Stimulated activated CD4-positive, alpha-beta T cell treated with anti-CD3 and anti-CD28 coated beads, Interleukin-4, amount 100 ng/mL, for 48 hours (primary cell): ENCODE measurements at regions not wholly inside any gene's neighbourhood (a gene's known extent, or its start where the extent isn't known, plus 50 kb on each side); places are given as distances from the start of the nearest gene placed in this dataset.

Experiments
- DNase-seq, 2 donors: peaks; one replicate each; pipeline ENCODE4 v3.0.0-alpha.2; 2020; ENCODE audit warnings: low read depth in 2 of 2

- no peak for DNase-seq
These were observed 209.9 kb downstream of the COL4A1 start for GRCh38 chr13:110097013-110097412.

GRCh38 chr13:110092831-110093247 is 214.1 kb downstream of the COL4A1 start:
- DNase-seq = no peak

GRCh38 chr13:110089815-110090214 is 217.1 kb downstream of the COL4A1 start:
- no peak for DNase-seq

GRCh38 chr13:110089100-110089499 is 217.9 kb downstream of the COL4A1 start:
- no peak for DNase-seq

GRCh38 chr13:110073982-110074381 is 233.0 kb downstream of the COL4A1 start:
- no peak for DNase-seq

- DNase-seq = no peak
These were observed 236.3 kb downstream of the COL4A1 start for GRCh38 chr13:110070511-110071120.

GRCh38 chr13:110070046-110070445 is 236.9 kb downstream of the COL4A1 start:
- DNase-seq = no peak

- DNase-seq = no peak
These were observed 238.8 kb downstream of the COL4A1 start for GRCh38 chr13:110068176-110068473.

GRCh38 chr13:110067355-110068175 is 239.4 kb downstream of the COL4A1 start:
- no peak for DNase-seq

GRCh38 chr13:110065780-110066179 is 241.2 kb downstream of the COL4A1 start:
- no peak for DNase-seq

GRCh38 chr13:110063490-110064421 is 243.2 kb downstream of the COL4A1 start:
- DNase-seq = no peak

GRCh38 chr13:110062777-110063442 is 244.0 kb downstream of the COL4A1 start:
- no peak for DNase-seq

GRCh38 chr13:110062077-110062776 is 244.7 kb downstream of the COL4A1 start:
- DNase-seq = no peak

GRCh38 chr13:110061270-110061669 is 245.7 kb downstream of the COL4A1 start:
- DNase-seq = no peak

GRCh38 chr13:110057052-110057451 is 249.9 kb downstream of the COL4A1 start:
- DNase-seq = no peak

- no peak for DNase-seq
These were observed 250.3 kb downstream of the COL4A1 start for GRCh38 chr13:110056640-110057039.

- no peak for DNase-seq
These were observed 251.9 kb downstream of the COL4A1 start for GRCh38 chr13:110055089-110055488.

GRCh38 chr13:110054041-110054440 is 252.9 kb downstream of the COL4A1 start:
- DNase-seq = no peak

GRCh38 chr13:110047496-110047895 is 259.5 kb downstream of the COL4A1 start:
- DNase-seq = no peak

- no peak for DNase-seq
These were observed 260.1 kb downstream of the COL4A1 start for GRCh38 chr13:110046811-110047210.

GRCh38 chr13:110045919-110046318 is 259.5 kb upstream of the IRS2 start:
- no peak for DNase-seq
